GM21576 (cell line): ENCODE measurements at regions not wholly inside any gene's neighbourhood (a gene's known extent, or its start where the extent isn't known, plus 50 kb on each side); places are given as distances from the start of the nearest gene placed in this dataset.

ENCODE experiments used
- ATAC-seq: cut with Tn5 transposase; IDR thresholded peaks from one replicate; pipeline ENCODE4 v1.9.1; 2021; ENCODE audit warnings: mild to moderate bottlenecking, moderate library complexity; ENCODE audit not compliant: unreplicated experiment

DNA sequence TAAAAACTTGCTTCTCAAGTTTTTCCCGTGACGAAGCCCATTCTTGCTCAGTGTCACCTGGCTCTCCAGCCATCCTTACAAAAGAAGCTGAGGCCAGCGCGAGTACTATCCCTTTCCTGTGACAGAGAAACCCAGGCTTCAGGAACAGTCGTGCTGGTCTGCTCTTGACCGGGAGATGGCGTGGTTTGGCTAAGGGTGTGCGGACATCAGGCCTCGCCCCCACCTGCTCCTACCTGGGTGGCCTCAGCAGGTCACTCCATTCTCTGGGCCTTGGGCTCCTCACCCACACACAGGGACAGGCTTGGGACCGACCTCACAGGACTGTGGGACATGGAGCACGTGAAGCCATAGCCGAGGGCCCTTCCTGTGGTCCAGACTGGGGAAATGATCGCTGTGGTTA is 75.2 kb upstream of the CIBAR2 start:
- no peak for ATAC-seq

DNA sequence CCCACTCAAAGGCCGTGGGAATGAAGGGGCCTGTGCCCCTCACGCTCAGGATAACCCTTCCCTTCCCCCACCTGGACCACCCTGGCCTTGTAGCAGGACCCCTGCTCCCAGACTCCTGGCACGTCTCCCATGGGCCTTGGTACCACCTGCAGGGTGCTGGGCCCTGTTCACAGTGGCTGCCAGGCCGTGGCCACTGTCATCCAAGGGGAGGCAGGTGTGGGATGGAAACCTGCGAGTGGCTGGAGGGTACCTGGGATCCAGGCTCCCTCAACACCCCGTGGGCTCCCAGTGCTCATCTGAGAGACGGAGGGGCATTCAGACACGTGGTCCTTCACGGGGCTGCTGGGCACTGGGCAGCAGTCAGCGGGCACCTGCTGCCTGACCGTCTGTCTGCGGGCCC is 75.6 kb upstream of the CIBAR2 start:
- ATAC-seq, result no peak

GRCh38 chr16:85188822-85189672 is 76.8 kb upstream of the CIBAR2 start:
- no peak for ATAC-seq

DNA sequence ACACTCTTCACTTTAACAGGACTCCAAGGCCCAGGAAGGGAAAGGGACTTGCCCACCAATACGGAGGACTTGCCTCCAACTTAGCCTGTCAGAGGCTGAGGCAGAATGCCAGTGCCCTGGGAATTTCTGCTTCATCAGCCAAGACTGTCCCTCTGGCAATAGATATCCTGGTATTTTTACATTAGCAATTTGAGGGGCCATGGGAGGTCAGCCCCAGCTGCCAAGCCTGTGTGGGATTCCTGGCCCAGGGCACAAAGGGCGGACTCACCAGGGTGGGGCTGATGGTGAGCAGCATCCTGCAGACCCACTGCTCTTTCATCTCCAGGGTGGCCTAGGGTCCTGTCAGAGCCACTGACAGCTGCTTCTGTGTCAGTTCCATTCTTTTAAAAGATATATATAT is 78.3 kb upstream of the CIBAR2 start:
- ATAC-seq, result no peak

DNA sequence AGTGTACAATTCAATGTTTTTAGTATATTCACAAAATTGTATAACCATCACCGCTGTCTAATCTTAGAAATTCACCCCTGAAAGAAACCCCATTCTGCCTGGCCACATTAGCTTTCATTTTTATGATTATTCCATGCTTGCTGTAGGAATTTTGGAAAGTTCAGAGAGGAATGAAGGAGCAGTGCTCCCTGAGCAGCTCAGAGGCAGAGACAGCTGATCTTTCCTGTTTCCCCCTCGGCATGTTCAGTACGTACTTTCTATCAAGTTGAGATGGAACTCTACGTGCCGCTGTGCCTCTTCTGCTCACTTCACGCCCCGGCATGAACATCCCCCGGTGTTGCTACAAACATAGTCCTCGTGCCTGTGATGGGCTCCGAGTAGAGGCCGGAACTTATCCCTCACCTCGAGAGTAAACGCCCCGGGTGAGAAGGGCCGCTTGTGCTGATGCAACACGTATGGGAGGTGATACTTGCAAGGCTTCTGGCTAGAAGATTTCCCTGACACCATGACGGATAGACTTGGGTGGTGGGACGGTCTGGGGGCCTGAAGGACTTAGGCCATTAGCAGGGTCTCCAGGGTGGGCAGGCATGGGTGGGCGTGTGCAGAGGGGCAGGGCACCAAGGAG is 79.2 kb upstream of the CIBAR2 start:
- ATAC-seq, result no peak

GRCh38 chr16:85192238-85193114 is 80.2 kb upstream of the CIBAR2 start:
- no peak for ATAC-seq

DNA sequence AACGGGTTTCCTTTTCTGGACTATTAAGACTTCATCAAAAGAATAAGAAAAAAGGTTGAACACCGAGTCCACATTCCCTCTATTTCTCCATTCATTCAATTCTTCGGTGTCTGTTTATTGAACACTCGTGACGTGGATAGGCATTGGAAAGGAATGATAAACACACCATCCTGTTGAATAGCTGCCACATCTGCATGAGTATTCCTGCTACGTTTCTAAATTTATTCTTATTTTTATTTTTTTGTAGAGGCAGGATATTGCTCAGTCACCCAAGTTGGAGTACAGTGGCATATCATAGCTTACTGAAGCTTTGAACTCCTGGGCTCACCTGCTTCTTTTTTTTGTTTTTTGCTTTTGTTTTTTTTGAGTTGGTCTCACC is 80.8 kb upstream of the CIBAR2 start:
- no peak for ATAC-seq

DNA sequence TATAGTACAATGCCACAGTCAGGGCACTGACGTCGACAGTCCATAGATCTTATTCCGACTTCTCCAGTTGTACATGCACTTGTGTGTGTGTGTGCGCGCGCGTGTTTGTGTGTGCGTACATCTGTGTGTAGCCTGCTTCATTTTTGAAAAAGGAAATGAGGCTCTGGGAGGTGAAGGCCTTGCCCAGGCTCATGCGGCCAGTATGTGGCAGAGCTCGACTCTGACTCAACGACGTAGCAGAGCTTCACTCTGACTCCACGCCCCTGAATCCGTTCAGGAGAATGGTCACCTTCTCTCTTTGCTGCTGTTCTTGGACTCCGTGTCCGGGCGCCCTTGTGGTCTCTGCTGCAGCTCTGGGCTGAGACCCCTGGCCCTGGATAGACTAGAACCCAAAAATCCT is 81.6 kb upstream of the CIBAR2 start:
- no peak for ATAC-seq

- ATAC-seq, result no peak
Measured at GRCh38 chr16:85194307-85195270, 82.3 kb upstream of the CIBAR2 start.

DNA sequence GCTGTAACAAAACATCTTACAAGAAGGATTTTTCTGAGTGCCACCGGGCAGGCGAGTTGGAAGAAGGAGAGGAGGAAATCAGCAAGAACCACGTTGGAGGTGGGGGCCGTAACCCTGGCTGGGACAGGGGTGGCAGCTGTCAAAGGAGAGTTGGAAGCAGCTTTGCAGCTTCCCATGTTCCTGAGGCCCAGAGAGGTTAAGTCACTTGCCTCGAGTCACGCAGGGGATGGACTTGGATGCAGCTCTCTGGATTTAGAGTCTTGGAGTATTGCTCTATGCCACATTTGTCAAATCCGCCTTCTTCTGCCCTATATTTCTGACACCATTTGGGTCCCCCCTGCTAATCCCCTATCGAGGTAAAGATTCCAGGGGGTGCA is 83.0 kb upstream of the CIBAR2 start:
- ATAC-seq, result no peak

GRCh38 chr16:85195900-85196772 is 83.9 kb upstream of the CIBAR2 start:
- no peak for ATAC-seq

- no peak for ATAC-seq
Measured at GRCh38 chr16:85196976-85197375, 84.7 kb upstream of the CIBAR2 start.

GRCh38 chr16:85197611-85198566 is 85.6 kb upstream of the CIBAR2 start:
- ATAC-seq, result no peak

DNA sequence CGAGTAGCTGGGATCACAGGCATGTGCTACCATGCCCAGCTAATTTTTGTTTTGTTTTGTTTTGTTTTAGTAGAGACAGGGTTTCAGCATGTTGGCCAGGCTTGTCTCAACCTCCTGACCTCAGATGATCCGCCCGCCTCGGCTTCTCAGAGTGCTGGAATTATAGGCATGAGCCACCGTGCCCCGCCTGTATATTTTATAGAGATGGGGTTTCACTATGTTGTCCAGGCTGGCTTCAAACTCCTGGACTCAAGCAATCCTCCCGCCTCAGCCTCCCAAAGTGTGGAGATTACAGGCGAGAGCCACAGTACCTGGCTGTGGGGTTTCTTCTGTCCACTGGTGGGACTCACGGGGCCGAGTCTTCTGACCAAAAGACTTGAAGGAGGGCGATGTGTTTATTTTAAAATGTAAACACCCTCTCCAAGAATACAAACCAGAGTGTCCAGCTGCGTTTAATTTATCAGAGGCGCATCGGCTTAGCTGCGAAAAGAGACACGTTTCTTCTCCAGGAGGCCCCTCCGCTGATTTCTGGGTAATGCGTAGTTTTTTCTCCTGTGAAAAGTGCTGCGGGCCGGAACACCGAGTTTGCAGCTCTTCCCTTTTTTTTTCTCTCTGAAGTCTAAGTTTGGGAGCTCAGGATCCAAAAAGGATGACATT is 86.9 kb upstream of the CIBAR2 start:
- no peak for ATAC-seq

DNA sequence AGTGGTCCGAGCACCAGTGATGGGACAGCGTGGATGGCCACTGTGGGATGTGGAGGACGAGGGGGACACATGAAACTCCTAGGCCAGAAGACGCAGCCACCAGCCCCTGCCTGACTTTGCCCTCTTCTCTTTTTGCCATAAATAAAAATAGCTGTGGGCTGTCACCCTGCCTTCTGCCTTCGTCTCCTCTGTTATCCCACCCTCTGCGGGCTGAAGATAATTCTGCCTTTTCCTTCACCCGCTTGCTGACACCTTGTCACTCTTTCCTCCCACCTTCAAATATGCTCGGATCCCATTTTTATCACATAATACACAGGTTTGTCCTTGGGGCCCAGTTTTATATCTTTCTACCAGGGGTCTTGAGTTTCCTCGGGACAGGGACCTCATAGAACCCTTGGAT is 87.6 kb upstream of the CIBAR2 start:
- no peak for ATAC-seq

GRCh38 chr16:85200471-85201278 is 88.4 kb upstream of the CIBAR2 start:
- ATAC-seq, result no peak

DNA sequence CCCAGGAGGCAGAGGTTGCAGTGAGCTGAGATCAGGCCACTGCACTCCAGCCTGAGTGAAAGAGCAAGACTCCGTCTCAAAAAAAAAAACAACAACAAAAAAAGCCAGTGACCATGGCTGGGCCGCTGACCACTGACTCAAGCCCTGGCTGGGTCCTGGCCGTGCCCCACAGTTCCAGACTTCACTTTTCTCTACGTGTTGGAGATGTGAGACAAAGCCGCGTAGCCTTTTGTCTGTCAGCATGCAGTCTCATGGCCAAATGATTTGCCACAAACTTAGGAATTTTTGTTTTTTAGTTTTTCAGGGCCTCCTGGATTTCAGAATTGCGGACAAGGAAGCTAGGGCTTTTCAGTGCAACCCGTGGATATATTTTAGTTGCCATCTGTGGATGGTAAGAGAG is 89.3 kb upstream of the CIBAR2 start:
- no peak for ATAC-seq
